Neuron (in vitro differentiated cells): ENCODE measurements at regions not wholly inside any gene's neighbourhood (a gene's known extent, or its start where the extent isn't known, plus 50 kb on each side); places are given as distances from the start of the nearest gene placed in this dataset.

Experiments used
- H2AFZ ChIP-seq: one replicate; pipeline ENCODE4 v1.6.1; 2013; ENCODE audit warnings: low read depth, mild to moderate bottlenecking, inconsistent platforms, low read length, moderate library complexity
- H3K27me3 ChIP-seq: one replicate; pipeline ENCODE4 v1.6.1; 2013; ENCODE audit warnings: low read length; ENCODE audit not compliant: insufficient read depth
- H3K36me3 ChIP-seq: one replicate; pipeline ENCODE4 v1.6.1; 2013; ENCODE audit warnings: low read length; ENCODE audit not compliant: insufficient read depth
- H3K4me1 ChIP-seq: one replicate; pipeline ENCODE4 v1.6.1; 2013; ENCODE audit warnings: low read length; ENCODE audit not compliant: insufficient read depth
- H3K4me3 ChIP-seq: 2 replicates; pipeline ENCODE4 v1.5.1; 2013; ENCODE audit warnings: mild to moderate bottlenecking, low read length, moderate library complexity
- H3K9me3 ChIP-seq: one replicate; pipeline ENCODE4 v1.6.1; 2013; ENCODE audit warnings: low read length

DNA sequence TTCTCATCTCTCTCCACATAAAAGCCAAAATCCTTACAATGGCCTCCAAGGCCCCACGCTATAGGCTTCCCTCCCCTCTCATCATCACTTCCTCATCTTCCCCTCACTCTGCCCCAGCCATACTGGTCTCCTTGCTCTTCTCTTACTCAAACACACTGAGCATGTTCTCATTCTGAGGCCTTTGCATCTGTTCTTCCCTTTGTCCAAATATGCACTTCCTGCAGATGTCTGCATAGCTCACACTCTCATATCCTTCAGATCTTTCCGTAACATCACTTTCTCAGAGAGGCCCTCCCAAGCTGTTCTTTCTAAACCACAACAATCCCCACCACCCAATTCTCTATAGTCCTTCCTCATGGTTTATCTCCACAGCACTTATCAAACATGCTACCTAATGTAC, 284.1 kb downstream of the HHIPL2 start:
- Histone ChIP-seq H3K4me3 (no peak overlapping the region), H3K27me3 (no peaks in the 10 kb centered on the region), H3K9me3 (no peaks in the 10 kb centered on the region), H2AFZ (no peak overlapping the region), H3K4me1 (no peaks in the 10 kb centered on the region), H3K36me3 (no peaks in the 10 kb centered on the region)

GRCh38 chr1:222257027-222257426, 290.9 kb downstream of the HHIPL2 start:
- H3K36me3 ChIP-seq: no peaks in the 10 kb centered on the region
- no peaks in the 10 kb centered on the region for H3K4me1 ChIP-seq
- no peaks in the 10 kb centered on the region for H3K27me3 ChIP-seq
- no peaks in the 10 kb centered on the region for H3K9me3 ChIP-seq
- H3K4me3 ChIP-seq: no peak overlapping the region
- H2AFZ ChIP-seq: no peak overlapping the region

DNA sequence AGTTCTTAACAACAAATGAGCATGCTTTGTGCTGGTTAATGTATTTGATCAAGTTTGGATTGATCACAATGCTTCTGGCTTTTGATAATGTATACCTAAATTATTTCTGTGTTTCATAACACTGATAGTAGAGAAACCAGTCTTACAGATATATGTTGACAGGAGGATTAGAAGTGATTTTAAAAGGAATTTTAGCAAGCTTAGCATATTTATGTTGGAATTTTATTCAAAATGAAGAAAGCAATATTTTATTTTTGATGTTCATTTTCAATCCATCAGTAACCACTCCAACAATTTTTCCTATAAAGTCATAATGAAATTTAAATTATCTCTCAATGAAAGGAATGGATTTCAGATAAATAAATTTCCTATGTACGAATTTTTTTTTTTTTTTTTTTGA, 291.8 kb downstream of the HHIPL2 start:
- Histone ChIP-seq H3K27me3 (no peaks in the 10 kb centered on the region), H3K36me3 (no peaks in the 10 kb centered on the region), H3K4me1 (no peaks in the 10 kb centered on the region), H3K9me3 (no peaks in the 10 kb centered on the region), H2AFZ (no peak overlapping the region), H3K4me3 (no peak overlapping the region)

DNA sequence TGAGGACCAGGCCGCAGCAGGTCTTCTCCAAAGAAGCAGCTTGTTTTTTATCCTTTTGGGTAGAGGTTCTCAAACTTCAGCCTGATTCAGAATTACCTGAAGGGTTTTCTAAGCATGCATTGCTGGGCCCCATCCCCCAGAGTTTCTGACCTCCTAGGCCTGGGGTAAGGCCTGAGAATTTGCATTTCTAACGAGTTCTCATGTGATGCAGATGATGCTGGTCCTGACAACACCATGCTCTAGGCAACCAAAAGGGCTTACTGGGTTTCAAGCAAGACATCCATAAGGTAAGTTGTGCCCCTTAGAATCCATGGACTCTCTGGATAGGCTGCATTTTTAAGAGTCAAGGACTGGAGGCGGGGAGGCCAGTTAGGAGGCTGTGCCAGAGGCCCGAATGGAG, 295.1 kb downstream of the HHIPL2 start:
- H3K9me3 ChIP-seq: no peaks in the 10 kb centered on the region
- no peak overlapping the region for H2AFZ ChIP-seq
- no peaks in the 10 kb centered on the region for H3K4me1 ChIP-seq
- H3K4me3 ChIP-seq: no peak overlapping the region
- no peaks in the 10 kb centered on the region for H3K27me3 ChIP-seq
- no peaks in the 10 kb centered on the region for H3K36me3 ChIP-seq

DNA sequence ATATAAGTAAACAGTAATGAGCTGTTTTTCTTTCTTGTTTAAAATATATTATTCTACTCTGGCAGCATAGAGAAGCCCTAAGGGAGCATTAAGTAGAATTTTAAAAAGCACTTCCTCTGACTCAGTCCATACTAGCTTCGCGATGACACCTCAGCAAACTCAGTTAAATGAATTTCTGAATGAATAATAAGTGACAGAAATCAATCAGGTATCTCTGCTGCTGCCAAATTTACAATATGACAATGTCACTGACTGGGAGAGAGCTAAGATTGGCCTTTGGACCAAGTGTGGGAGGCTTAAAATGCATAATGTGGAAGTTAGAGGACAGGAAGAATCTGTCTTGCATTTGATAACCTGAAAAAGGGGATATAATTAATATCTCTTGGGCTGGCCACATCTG, 296.1 kb downstream of the HHIPL2 start:
- Histone ChIP-seq H3K36me3 (no peaks in the 10 kb centered on the region), H3K4me3 (no peak overlapping the region), H3K4me1 (peaks cover 4% of the 10 kb centered on the region), H3K27me3 (no peaks in the 10 kb centered on the region), H3K9me3 (no peaks in the 10 kb centered on the region), H2AFZ (no peak overlapping the region)

GRCh38 chr1:222250376-222250775, 297.5 kb downstream of the HHIPL2 start:
- H3K4me3 ChIP-seq: no peak overlapping the region
- no peaks in the 10 kb centered on the region for H3K36me3 ChIP-seq
- no peaks in the 10 kb centered on the region for H3K9me3 ChIP-seq
- H3K4me1 ChIP-seq: peaks cover 4% of the 10 kb centered on the region
- no peaks in the 10 kb centered on the region for H3K27me3 ChIP-seq
- H2AFZ ChIP-seq: no peak overlapping the region

DNA sequence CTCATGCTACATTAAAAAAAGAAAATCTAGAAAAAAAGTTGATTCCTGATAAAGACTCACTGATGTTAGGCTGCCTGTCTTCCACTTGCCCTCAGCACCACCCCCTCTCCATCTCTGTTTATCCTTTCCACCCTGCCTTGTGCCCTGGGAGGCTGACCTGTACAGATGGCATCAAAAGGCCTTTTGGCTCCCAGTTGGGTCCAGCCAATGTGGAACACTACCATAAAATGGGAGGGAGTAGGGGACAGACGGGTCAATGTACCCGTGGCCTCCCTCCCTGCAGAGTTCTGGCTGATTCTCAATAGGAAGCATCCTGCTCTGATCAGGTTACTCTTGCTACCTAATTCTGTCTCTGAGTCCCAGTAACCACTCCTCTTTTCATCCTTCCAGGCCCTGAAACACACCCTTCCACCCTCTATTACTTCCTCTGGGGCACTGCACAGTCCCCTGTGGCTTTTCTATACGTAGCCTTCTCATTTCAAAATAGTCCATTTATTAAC, 300.0 kb downstream of the HHIPL2 start:
- Histone ChIP-seq H2AFZ (no peak overlapping the region), H3K4me1 (peaks cover 4% of the 10 kb centered on the region), H3K4me3 (no peak overlapping the region), H3K36me3 (no peaks in the 10 kb centered on the region), H3K9me3 (no peaks in the 10 kb centered on the region), H3K27me3 (no peaks in the 10 kb centered on the region)

DNA sequence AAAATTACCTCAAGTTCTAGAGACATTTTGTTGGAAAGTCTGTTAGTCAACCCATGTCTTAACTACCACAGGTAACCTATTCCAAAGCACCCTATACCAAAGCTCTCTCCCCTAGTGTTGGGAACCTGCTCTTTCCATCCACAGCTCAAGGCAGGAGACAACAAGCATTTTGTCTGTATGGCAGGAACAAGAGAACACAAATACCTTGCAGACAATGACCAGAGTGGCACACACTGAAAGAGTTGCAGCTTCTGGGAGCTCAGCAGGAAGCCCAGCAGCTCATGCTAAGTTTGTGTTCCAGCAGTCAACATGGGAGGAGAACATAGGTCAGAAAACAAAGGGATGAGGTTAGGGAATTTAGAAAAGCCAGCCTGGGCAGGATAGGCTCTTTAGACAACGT, 300.8 kb downstream of the HHIPL2 start:
- Histone ChIP-seq H3K4me1 (peaks cover 4% of the 10 kb centered on the region), H3K27me3 (no peaks in the 10 kb centered on the region), H3K9me3 (no peaks in the 10 kb centered on the region), H3K4me3 (no peak overlapping the region), H2AFZ (no peak overlapping the region), H3K36me3 (no peaks in the 10 kb centered on the region)

DNA sequence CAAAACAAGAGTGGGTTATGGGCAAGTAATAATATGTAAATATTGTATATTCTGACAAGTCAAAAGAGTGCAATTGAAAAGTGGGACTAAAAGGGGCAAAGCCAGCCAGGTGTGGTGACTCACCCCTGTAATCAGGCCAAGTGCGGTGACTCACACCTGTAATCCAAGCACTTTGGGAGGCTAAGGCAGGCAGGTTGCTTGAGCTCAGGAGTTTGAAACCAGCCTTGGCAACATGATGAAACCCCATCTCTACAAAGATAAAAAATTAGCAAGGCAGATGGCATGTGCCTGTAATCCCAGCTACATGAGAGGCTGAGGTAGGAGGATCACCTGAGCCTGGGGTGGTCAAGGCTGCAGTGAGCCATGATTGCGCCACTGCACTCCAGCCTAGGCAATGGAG, 304.0 kb downstream of the HHIPL2 start:
- no peaks in the 10 kb centered on the region for H3K27me3 ChIP-seq
- H3K4me1 ChIP-seq: peaks cover 4% of the 10 kb centered on the region

DNA sequence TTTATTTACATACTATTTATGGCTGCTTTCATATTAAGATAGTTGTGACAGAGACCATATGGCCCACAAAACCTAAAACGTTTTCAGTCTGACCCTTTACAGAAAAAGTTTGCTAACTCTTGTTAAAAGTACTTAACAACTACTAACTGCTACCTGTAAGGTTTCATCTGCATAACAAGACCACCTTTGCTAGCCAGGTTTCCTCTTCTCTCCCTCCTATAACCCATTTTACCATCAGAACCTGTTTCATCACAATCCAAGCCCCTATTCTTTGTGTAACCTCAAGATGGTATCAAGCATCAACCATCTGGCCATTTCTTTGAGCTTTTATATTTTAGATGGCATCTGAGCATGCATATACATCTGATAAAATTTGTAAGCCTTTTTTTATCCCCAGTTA, 305.4 kb downstream of the HHIPL2 start:
- Histone ChIP-seq H3K27me3 (no peaks in the 10 kb centered on the region), H3K4me1 (peaks cover 4% of the 10 kb centered on the region), H3K36me3 (no peaks in the 10 kb centered on the region), H2AFZ (no peak overlapping the region), H3K4me3 (no peak overlapping the region), H3K9me3 (no peaks in the 10 kb centered on the region)

More for the DNA sequence above, 304.0 kb downstream of the HHIPL2 start:
- Histone ChIP-seq H2AFZ (no peak overlapping the region), H3K4me3 (no peak overlapping the region), H3K36me3 (no peaks in the 10 kb centered on the region), H3K9me3 (no peaks in the 10 kb centered on the region)

DNA sequence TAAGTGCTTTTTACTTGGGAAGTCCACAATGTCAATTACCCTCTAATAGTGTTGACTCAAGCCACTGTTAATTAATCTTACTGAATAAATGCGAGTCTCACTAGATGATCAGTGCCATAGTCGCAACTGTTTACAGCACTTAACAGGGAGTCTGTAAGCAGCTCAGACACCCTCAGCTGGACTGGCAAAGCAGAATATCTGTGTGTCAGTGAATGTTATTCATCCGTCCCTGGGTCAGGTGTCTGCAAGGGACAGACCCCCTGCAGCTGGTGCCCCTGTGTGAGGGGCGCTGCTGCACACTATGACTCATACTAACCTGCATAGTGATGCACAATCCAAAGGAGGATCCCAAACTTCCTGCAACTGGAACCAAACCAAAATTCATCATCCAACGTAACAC, 306.5 kb downstream of the HHIPL2 start:
- H3K4me1 ChIP-seq: no peaks in the 10 kb centered on the region
- H3K4me3 ChIP-seq: no peak overlapping the region
- no peaks in the 10 kb centered on the region for H3K27me3 ChIP-seq
- H2AFZ ChIP-seq: no peak overlapping the region
- H3K36me3 ChIP-seq: no peaks in the 10 kb centered on the region
- no peaks in the 10 kb centered on the region for H3K9me3 ChIP-seq

DNA sequence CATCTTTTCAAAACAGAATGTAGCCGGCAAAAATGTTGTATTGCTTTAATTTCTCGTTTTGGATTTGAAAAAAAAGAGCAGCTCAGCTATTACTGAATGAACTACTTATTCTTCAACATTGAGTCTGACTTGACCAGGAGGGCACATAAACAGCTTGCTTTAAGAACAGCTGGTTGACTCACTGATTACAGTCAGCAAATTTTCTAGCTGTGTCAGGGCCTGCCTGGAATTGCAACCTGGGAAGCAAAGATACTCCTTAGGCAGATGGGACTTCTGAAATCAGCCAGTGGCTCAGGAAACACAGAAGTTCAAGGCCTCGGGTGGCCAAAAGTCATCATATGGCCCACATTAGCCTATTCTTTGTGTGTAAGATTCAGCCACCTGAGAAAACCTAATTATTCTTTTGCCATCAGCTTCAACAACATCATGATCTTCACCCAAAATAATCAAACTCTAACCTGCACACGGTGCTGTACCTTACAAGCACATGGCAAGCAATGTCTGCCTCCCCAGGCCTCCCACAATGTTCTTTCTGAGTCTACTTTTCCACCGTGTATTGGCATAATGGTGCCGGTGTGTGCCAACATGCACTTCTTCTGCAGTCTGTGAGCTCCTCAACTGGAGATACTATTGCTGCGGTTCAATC, 307.2 kb downstream of the HHIPL2 start:
- no peaks in the 10 kb centered on the region for H3K27me3 ChIP-seq
- no peaks in the 10 kb centered on the region for H3K36me3 ChIP-seq
- no peaks in the 10 kb centered on the region for H3K9me3 ChIP-seq
- no peak overlapping the region for H2AFZ ChIP-seq
- no peaks in the 10 kb centered on the region for H3K4me1 ChIP-seq
- no peak overlapping the region for H3K4me3 ChIP-seq

DNA sequence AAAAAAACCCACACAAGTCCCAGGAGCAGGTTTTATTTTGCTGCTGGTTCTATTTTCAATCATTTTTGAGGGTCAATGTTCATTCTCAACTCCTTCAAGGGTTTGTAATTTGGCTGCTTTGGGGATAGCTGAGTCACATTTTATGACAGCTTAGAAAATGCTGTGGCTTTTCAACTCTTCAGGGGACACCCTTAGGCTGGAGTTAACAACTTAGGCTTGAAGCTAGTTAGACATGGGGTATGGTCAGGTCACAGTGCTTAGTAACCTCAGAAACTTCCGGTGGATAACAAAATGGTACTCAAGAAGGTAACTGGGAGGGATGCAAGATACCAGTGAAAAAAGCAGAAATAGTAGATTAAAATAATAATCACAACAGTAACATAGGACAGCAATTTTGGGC, 308.8 kb downstream of the HHIPL2 start:
- H3K4me3 ChIP-seq: no peak overlapping the region
- H2AFZ ChIP-seq: no peak overlapping the region
- H3K4me1 ChIP-seq: no peaks in the 10 kb centered on the region
- H3K9me3 ChIP-seq: no peaks in the 10 kb centered on the region
- no peaks in the 10 kb centered on the region for H3K27me3 ChIP-seq
- no peaks in the 10 kb centered on the region for H3K36me3 ChIP-seq

- H3K4me1 ChIP-seq: peaks cover 4% of the 10 kb centered on the region
- H3K9me3 ChIP-seq: no peaks in the 10 kb centered on the region
- no peak overlapping the region for H2AFZ ChIP-seq
- no peaks in the 10 kb centered on the region for H3K27me3 ChIP-seq
- H3K36me3 ChIP-seq: no peaks in the 10 kb centered on the region
- H3K4me3 ChIP-seq: no peak overlapping the region
Observed at GRCh38 chr1:222234351-222234750, 313.6 kb downstream of the HHIPL2 start.
